Lung (tissue), 11 donors: ENCODE measurements at regions not wholly inside any gene's neighbourhood (a gene's known extent, or its start where the extent isn't known, plus 50 kb on each side); places are given as distances from the start of the nearest gene placed in this dataset.

Source experiments
- ATAC-seq: fragments of 200-7000 bp; cut with Tn5 transposase; one replicate; pipeline ENCODE4 v1.9.1; 2020; ENCODE audit warnings: moderate number of reproducible peaks; ENCODE audit not compliant: insufficient read depth, low FRiP score
- DNase-seq, 3 donors: peaks; one replicate each; pipeline ENCODE4 v3.0.0-alpha.2; 2013 to 2017
- H3K27ac ChIP-seq, 2 donors: one replicate each; pipeline ENCODE4 v1.5.1; 2013; ENCODE audit warnings: mild to moderate bottlenecking in 2 of 2, moderate library complexity in 2 of 2, control low read depth in 1 of 2, inconsistent platforms in 1 of 2, low read depth in 1 of 2, low read length in 1 of 2
- H3K27me3 ChIP-seq, 3 donors: one replicate each; pipeline ENCODE4 v1.5.1; 2013; ENCODE audit warnings: low read length in 2 of 3; ENCODE audit not compliant: control insufficient read depth in 3 of 3, insufficient read depth in 3 of 3
- H3K36me3 ChIP-seq, 4 donors: one replicate each; pipeline ENCODE4 v1.5.1; 2013; ENCODE audit warnings: low read length in 4 of 4, mild to moderate bottlenecking in 1 of 4, moderate library complexity in 1 of 4; ENCODE audit not compliant: control insufficient read depth in 4 of 4, insufficient read depth in 4 of 4
- H3K4me1 ChIP-seq, 5 donors: one replicate each; pipeline ENCODE4 v1.5.1; 2013; ENCODE audit warnings: low read length in 5 of 5, mild to moderate bottlenecking in 2 of 5, moderate library complexity in 1 of 5; ENCODE audit not compliant: control insufficient read depth in 5 of 5, insufficient read depth in 5 of 5
- H3K4me3 ChIP-seq: one replicate; pipeline ENCODE4 v1.5.1; 2013; ENCODE audit warnings: mild to moderate bottlenecking, control low read depth, moderate library complexity
- H3K9ac ChIP-seq, 2 donors: one replicate each; pipeline ENCODE4 v1.5.1; 2013; ENCODE audit warnings: low read length in 2 of 2, control low read depth in 1 of 2; ENCODE audit not compliant: insufficient read depth in 1 of 2
- H3K9me3 ChIP-seq, 4 donors: one replicate each; pipeline ENCODE4 v1.5.1; 2013; ENCODE audit warnings: low read length in 3 of 4, mild to moderate bottlenecking in 1 of 4, moderate library complexity in 1 of 4; ENCODE audit not compliant: control insufficient read depth in 4 of 4, insufficient read depth in 3 of 4
- CTCF ChIP-seq: IDR thresholded peaks from 2 replicates; pipeline ENCODE4 v1.5.1; 2012; ENCODE audit warnings: mild to moderate bottlenecking; ENCODE audit errors: control extremely low read depth, extremely low read depth
- WGBS, 2 donors: extraction: QIAGEN DNeasy Blood & Tissue Kit; methylation state at CpG; one replicate each; pipeline ENCODE4 v1.1.7; 2013; 5-methylcytosine and 5-hydroxymethylcytosine counted together
- donor health status: control.
- donor health status: control.
- donor health status: Bipolar disorder and iron deficiency.
- donor health status: healthy.
- donor health status: DM: yes; HTN: yes; CAD: no.

GRCh38 chrX:46244451-46244850, 300.8 kb downstream of the ZNF674 start:
- ATAC-seq (no peak), DNase-seq (no peak)
- Histone ChIP-seq H3K27ac (no peak overlapping the region), H3K36me3 (no peaks in the 10 kb centered on the region), H3K4me1 (no peaks in the 10 kb centered on the region), H3K27me3 (peaks cover 0 to 4% (median 0%) of the 10 kb centered on the region in 3 donors), H3K9ac (no peak overlapping the region), H3K4me3 (no peak overlapping the region), H3K9me3 (peaks cover 0 to 6% (median 0%) of the 10 kb centered on the region in 4 donors)
- TF ChIP-seq CTCF = no peak
- WGBS, 2 donors = 62 to 80% methylated on average over 4 of the region's 4 CpGs

DNA sequence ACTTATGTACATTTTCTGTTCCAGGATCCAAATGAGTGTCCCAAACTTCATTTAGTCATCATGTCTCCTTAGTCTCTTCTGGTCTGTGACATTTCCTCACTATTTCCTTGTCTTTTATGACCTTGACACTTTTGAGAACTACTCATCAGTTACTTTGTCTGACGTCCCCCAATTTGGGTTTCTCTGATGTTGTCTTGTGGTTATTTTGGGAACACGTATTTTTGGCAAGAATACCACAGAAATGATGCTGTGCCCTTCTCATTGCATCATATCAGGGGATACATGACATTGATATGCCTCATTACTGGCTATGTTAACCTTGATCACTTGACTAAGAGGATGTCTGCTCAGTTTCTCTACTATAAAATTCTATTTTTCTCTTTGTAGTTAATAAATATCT, 308.8 kb downstream of the ZNF674 start:
- Histone ChIP-seq H3K9ac (no peak overlapping the region), H3K27ac (no peak overlapping the region), H3K4me3 (no peak overlapping the region), H3K27me3 (peaks cover 0 to 4% (median 0%) of the 10 kb centered on the region in 3 donors), H3K36me3 (no peaks in the 10 kb centered on the region), H3K9me3 (peaks cover 0 to 6% (median 0%) of the 10 kb centered on the region in 4 donors), H3K4me1 (no peaks in the 10 kb centered on the region)
- DNase-seq = no peak
- no peak for ATAC-seq
- WGBS, 2 donors = 22 to 27% methylated on average over 2 of the region's 2 CpGs
- no peak for TF ChIP-seq CTCF

DNA sequence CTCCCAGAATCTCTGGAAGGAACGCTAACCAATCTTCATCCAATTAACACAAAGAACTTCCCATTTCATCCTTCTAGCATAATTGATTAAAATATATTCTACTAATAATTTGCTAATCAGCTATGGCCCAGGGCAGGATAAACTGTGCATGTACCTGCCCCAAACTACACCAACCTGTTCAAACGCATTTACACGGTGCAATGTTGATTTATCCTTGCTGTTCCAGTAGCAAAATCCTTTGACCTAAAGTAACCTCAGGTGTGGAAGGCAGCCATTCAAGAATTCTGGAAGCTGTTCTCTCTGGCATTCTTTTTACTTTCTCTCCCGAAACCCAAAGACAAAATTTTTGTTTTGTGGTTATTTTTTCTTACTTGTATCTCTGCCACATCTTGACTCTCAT, 309.4 kb downstream of the ZNF674 start:
- H3K36me3 ChIP-seq = no peaks in the 10 kb centered on the region
- ATAC-seq (no peak), DNase-seq (peak in 1 of 3 donors; percentile 8)
- no peak overlapping the region for H3K9ac ChIP-seq
- H3K4me1 ChIP-seq = no peaks in the 10 kb centered on the region
- H3K4me3 ChIP-seq = no peak overlapping the region
- peaks cover 0 to 6% (median 0%) of the 10 kb centered on the region in 4 donors for H3K9me3 ChIP-seq
- peaks cover 0 to 4% (median 0%) of the 10 kb centered on the region in 3 donors for H3K27me3 ChIP-seq
- no peak overlapping the region for H3K27ac ChIP-seq
- 76 to 87% methylated on average over 4 of the region's 4 CpGs for WGBS, 2 donors
- no peak for TF ChIP-seq CTCF

- no peaks in the 10 kb centered on the region for H3K36me3 ChIP-seq
- H3K27ac ChIP-seq = no peak overlapping the region
- peaks cover 0 to under 1% (median 0%) of the 10 kb centered on the region in 4 donors for H3K9me3 ChIP-seq
- WGBS, 2 donors = 74 to 79% methylated on average over 2 of the region's 2 CpGs
- TF ChIP-seq CTCF = no peak
- no peak overlapping the region for H3K9ac ChIP-seq
- ATAC-seq = no peak
- DNase-seq = peak in 1 of 3 donors; percentile 9
- no peak overlapping the region for H3K4me3 ChIP-seq
- H3K4me1 ChIP-seq = no peaks in the 10 kb centered on the region
- H3K27me3 ChIP-seq = peaks cover 0 to 4% (median 0%) of the 10 kb centered on the region in 3 donors
Observed at GRCh38 chrX:46234775-46235174, 310.4 kb downstream of the ZNF674 start.
